Activated CD4-positive, alpha-beta T cell treated with anti-CD3 and anti-CD28 coated beads, Interleukin-2, Interleukin-6, amounts not matched to agents 100 ng/mL and 50 ng/mL, durations not matched to agents 16 hours and 8 hours (primary cell): ENCODE measurements at regions not wholly inside any gene's neighbourhood (a gene's known extent, or its start where the extent isn't known, plus 50 kb on each side); places are given as distances from the start of the nearest gene placed in this dataset.

ENCODE experiments used
- DNase-seq: peaks from one replicate; pipeline ENCODE4 v3.0.0-alpha.2; 2020

DNA sequence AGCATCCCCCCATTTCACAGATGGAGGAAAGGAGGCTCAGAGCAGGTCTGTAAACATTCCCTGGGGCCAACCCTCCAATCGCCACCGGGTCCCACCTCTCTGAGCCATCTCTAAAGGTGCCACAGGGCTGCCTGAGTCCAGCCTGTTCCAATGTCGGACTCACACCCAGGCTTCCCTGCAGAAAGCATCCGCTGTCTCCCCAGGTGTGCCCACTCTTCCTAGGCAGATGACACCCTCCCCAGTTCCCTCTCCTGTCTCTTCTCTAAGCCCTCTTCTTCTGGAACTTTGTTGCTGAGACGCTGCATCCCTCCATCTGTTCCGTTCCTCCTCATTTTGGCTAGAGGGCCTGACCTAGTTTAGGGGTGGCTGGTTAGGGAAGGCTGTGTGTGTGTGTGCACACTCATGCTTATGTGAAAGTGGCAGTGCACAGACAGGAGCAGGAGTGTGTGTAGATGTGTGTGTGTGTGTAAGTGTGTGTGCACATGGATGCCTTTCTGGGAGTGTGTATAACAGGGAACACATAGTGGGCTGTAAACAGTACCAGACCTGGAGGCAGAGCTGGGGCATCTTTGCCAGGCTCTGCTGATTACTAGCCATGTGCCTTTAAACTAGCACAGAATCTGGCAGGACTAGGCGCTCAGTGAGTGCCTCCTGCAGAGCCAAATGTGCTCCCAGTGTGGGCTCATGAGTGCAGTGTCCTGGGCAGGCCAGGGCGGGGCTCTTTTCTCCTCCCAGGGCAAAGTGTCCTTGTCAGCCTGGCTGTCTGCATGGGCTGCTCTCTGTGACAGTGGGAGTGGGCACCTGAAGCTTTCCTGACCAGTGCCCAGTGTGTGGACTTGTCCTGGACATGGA lies 77.3 kb upstream of the NECTIN1 start:
- DNase-seq = no peak

GRCh38 chr11:119805663-119806062 lies 76.7 kb upstream of the NECTIN1 start:
- DNase-seq = no peak

DNA sequence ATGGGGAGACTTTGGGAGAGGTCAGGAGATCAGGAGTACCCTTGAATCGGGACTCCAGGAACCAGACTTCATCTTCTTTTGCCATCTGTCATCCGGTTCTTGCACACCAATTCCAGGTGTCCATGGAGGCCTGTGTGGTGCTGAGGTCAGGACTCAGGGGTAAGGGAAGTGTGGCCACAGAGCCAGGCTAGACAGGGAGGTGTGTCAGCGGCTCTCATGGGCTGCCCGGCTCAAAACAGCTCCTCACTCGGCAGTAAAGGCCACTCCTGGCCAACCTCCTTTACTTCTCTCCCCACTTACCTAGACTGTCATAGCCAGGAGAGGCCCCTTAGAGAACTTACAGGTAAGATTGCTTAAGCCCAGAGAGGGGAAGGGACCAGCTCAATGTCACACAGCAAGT lies 75.7 kb upstream of the NECTIN1 start:
- no peak for DNase-seq

GRCh38 chr11:119803726-119804294 lies 74.8 kb upstream of the NECTIN1 start:
- no peak for DNase-seq

DNA sequence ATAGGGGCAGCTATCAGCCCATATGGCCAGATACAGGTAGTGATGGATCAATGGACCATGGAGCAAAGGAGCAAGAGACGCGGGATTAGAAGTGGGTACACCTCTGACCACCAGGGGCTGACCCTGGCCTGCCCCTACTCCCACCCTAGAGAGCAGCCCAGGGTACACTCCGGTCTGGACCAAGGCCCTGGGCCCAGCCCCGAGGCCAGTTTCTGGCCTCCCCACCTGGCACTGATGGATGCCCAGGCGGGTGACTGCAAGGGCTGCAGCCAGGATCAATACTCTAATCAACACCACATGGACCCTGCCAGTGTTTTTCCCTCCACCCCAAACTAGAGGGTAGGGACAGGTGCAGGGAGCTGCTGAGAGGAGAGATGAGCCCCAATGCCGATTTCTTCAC lies 74.1 kb upstream of the NECTIN1 start:
- DNase-seq = no peak

GRCh38 chr11:119802670-119803069 lies 73.7 kb upstream of the NECTIN1 start:
- DNase-seq = no peak

- no peak for DNase-seq
These were observed 71.6 kb upstream of the NECTIN1 start for GRCh38 chr11:119800619-119801018.

GRCh38 chr11:119800171-119800570 lies 71.2 kb upstream of the NECTIN1 start:
- no peak for DNase-seq

GRCh38 chr11:119798656-119799055 lies 69.7 kb upstream of the NECTIN1 start:
- no peak for DNase-seq

DNA sequence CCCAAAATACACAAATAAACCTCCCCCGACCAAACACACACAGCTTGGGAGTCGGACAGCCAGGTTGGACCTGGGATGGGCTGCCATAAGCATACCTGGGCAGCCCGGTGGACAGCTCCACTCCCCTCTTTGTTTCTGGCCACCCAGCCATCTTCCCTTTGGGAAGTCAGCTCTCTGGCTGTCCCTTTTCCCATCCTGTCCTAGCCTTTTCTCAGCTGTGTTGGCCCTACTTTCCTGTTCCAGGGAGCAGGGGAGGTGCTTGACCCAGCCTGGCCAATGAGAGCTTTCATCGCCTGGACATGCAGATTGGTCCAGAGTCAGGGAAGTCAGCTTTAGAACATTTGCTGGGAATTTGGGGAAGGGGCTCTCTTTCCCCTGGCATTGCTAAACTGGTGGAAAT lies 68.7 kb upstream of the NECTIN1 start:
- no peak for DNase-seq

DNA sequence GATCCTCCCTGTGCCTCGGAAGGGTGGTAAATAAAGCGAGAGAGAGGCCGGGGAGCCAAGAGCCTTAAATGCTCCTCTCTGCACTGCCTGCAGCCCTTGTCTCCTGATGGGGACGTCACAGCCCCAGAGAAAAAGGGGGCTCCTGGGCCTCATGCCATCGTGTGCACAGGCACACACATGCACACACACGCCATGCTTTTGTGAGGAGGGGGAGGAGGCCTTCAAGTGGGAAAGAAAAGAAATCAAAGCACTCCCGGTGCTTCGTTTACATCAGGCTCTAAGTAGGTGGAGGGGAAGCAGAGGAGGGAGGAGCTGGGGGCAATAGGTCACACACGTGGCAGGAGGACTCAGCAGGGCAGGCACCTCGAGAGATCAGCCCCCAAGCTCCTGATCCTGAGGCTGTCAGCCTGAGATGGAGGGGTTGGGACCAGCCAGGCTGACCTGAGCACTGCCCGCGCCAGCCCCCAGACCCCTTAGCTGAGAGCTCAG lies 68.2 kb upstream of the NECTIN1 start:
- DNase-seq = no peak

GRCh38 chr11:119796363-119797060 lies 67.5 kb upstream of the NECTIN1 start:
- DNase-seq = no peak

- no peak for DNase-seq
These were observed 66.7 kb upstream of the NECTIN1 start for GRCh38 chr11:119795690-119796089.

GRCh38 chr11:119795231-119795630 lies 66.2 kb upstream of the NECTIN1 start:
- no peak for DNase-seq

GRCh38 chr11:119794756-119795155 lies 65.8 kb upstream of the NECTIN1 start:
- no peak for DNase-seq

GRCh38 chr11:119794141-119794665 lies 65.2 kb upstream of the NECTIN1 start:
- no peak for DNase-seq

- DNase-seq = no peak
These were observed 64.5 kb upstream of the NECTIN1 start for GRCh38 chr11:119793335-119793984.

GRCh38 chr11:119791701-119792151 lies 62.7 kb upstream of the NECTIN1 start:
- DNase-seq = no peak

DNA sequence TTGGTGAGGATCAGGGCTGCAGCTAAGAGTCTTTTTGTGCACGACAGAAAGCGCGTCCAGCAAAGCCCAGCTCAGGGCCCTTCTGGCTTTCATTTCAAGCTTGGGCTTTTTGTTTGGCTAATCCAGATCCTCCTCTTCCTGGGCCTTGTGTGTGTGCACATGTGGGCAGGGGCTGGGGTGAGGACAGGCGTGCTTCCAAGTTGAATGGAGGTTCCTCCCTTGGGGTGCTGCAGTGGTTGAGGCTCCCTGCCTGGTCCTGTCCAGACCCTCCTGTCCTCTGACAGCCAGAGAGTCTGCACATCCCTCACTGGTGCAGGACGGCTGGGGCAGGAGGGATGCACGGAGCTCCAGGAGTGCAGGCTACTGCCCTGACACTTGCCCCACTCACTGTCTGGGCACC lies 62.0 kb upstream of the NECTIN1 start:
- DNase-seq = no peak

DNA sequence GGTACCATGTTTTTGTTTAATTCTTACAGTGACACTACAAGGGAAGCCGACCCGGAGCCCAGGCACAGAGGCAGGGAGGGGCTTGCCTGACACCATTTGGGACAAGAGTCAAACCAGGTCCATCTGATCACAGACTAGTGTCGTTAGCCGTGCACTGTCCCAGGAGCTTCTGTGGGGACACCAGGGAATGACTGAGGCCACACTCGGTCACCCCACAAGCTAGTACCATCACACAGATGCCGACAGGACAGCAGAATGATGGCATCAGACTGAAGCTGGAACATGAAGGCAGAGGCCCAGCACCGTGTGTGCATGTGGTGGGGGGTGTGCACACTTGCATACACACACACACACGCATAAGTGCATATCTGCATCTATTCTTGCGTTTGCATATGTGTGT lies 61.5 kb upstream of the NECTIN1 start:
- DNase-seq = no peak

- DNase-seq = no peak
These were observed 60.9 kb upstream of the NECTIN1 start for GRCh38 chr11:119789766-119790407.

DNA sequence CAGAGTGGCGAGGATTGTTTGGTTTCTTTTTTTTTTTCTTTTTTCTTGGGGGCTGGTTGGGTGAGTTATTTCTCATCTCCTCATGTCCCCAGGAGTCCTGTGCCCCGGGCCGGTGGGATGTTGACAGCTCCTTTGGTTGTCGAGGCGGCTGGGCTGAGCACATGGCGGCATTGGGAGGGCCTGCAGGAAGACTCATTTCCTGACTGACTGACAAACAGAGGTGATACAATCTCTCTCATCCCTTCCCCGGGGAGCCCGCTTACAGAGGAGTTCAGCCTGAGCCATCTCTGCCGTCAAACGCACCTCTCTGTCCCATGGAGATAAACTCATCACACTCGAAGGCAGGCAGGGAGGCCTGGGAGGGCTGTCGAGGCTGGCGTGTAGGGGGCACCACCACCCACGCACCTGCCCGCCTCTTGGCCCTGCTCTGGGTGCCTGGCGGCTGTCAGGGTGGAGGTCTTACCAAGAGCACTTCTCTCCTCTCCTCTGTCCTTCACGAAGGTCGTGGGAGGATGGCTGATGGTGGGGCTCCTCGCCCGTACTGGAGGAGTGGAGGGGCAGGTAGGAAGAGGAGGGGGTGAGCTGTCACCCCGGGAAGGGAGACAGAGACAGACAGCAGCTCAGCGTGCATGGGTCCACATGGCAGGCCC lies 60.0 kb upstream of the NECTIN1 start:
- no peak for DNase-seq
